Stimulated activated CD4-positive, alpha-beta T cell treated with anti-CD3 and anti-CD28 coated beads, TNF-alpha, amount 100 ng/mL, for 1 hour (primary cell): ENCODE measurements at regions not wholly inside any gene's neighbourhood (a gene's known extent, or its start where the extent isn't known, plus 50 kb on each side); places are given as distances from the start of the nearest gene placed in this dataset.

Source experiments
- DNase-seq, 3 donors: peaks; one replicate each; pipeline ENCODE4 v3.0.0-alpha.2; 2020; ENCODE audit warnings: low read depth in 3 of 3, low spot score in 1 of 3

GRCh38 chr2:192307530-192307929 is 112.8 kb upstream of the TMEFF2 start:
- no peak for DNase-seq

- DNase-seq = no peak
Observed at GRCh38 chr2:192298664-192299063, 103.9 kb upstream of the TMEFF2 start.

GRCh38 chr2:192292478-192292877 is 97.7 kb upstream of the TMEFF2 start:
- no peak for DNase-seq

- DNase-seq = no peak
Observed at GRCh38 chr2:192288295-192288694, 93.6 kb upstream of the TMEFF2 start.

GRCh38 chr2:192286093-192286701 is 91.5 kb upstream of the TMEFF2 start:
- DNase-seq = no peak

GRCh38 chr2:192283450-192283849 is 88.7 kb upstream of the TMEFF2 start:
- DNase-seq = no peak

GRCh38 chr2:192278701-192279100 is 84.0 kb upstream of the TMEFF2 start:
- no peak for DNase-seq

- DNase-seq = no peak
Observed at GRCh38 chr2:192277494-192278109, 82.9 kb upstream of the TMEFF2 start.

GRCh38 chr2:192275632-192276031 is 80.9 kb upstream of the TMEFF2 start:
- DNase-seq = no peak

- no peak for DNase-seq
Observed at GRCh38 chr2:192267484-192267883, 72.8 kb upstream of the TMEFF2 start.

- no peak for DNase-seq
Observed at GRCh38 chr2:192265751-192266150, 71.0 kb upstream of the TMEFF2 start.

GRCh38 chr2:192254444-192254843 is 59.7 kb upstream of the TMEFF2 start:
- no peak for DNase-seq

- no peak for DNase-seq
Observed at GRCh38 chr2:192253692-192254091, 59.0 kb upstream of the TMEFF2 start.

GRCh38 chr2:192250961-192251360 is 56.2 kb upstream of the TMEFF2 start:
- no peak for DNase-seq

GRCh38 chr2:192247456-192247855 is 52.7 kb upstream of the TMEFF2 start:
- DNase-seq = no peak

GRCh38 chr2:192246297-192246696 is 51.6 kb upstream of the TMEFF2 start:
- no peak for DNase-seq

- no peak for DNase-seq
Observed at GRCh38 chr2:192245329-192245728, 50.6 kb upstream of the TMEFF2 start.
